ENCODE measurements at regions not wholly inside any gene's neighbourhood (a gene's known extent, or its start where the extent isn't known, plus 50 kb on each side); places are given as distances from the start of the nearest gene placed in this dataset.

DNA sequence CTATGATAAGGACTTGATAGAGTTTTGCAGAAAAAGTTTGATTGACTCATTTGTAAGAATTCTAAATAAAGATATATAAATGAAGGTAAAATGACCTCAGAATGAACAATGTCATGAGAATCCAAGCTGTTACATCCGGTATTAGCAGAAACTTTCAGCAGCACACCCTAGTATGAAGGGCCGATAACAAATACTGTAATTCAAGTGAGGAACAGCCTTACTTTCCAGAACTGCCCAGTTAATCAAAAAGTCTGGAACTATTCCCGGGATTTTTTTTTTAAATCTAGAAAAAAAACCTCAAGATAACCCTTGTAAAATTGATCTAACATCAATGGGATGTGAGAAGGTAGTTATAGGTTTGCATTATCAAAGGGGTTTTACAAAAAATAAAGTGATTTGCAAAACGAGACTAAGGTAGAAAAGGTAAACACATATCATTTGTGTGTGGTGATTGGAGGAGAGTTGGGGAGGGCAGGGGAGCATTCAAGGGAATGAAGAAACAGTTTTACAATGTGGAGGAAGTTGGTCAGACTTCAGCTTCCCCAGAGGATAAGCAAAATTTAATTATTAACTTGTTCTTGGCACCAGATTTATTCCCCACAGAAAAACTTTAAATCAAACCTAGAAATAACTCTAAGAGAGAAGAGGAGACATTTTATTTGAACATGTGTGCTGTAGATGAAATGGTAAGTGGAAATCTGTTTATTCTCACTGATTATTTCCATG, 75.9 kb upstream of the VCAM1 start:
- Histone ChIP-seq H3K9ac (ENCODE audit: extremely low read depth, low read length, poor library complexity, severe bottlenecking) (no peak overlapping the region), H3K36me3 (ENCODE audit: control insufficient read depth, insufficient read depth, low read length) (no peaks in the 10 kb centered on the region), H3K9me3 (ENCODE audit: control insufficient read depth, low read length) (peaks cover 38% of the 10 kb centered on the region), H3K27me3 (ENCODE audit: control insufficient read depth, insufficient read depth, low read length, poor library complexity, severe bottlenecking) (no peaks in the 10 kb centered on the region), H3K4me1 (ENCODE audit: control insufficient read depth, insufficient read depth, low read length) (no peaks in the 10 kb centered on the region), H3K27ac (ENCODE audit: low read depth, low read length) (no peak overlapping the region), H3K4me3 (ENCODE audit: low read length) (no peak overlapping the region)
- H3K27me3 Mint-ChIP-seq (ENCODE audit: insufficient read depth), result peaks cover 4% of the 10 kb centered on the region
- WGBS, 2 experiments (ENCODE audit: insufficient coverage in 1 of 2, insufficient read length in 1 of 2), result 89 to 90% methylated on average over 3 to 4 of the region's 4 CpGs
- DNase-seq, result no peak
- H3K36me3 Mint-ChIP-seq (ENCODE audit: low read depth), result no peaks in the 10 kb centered on the region
- TF ChIP-seq, protein P1, sequence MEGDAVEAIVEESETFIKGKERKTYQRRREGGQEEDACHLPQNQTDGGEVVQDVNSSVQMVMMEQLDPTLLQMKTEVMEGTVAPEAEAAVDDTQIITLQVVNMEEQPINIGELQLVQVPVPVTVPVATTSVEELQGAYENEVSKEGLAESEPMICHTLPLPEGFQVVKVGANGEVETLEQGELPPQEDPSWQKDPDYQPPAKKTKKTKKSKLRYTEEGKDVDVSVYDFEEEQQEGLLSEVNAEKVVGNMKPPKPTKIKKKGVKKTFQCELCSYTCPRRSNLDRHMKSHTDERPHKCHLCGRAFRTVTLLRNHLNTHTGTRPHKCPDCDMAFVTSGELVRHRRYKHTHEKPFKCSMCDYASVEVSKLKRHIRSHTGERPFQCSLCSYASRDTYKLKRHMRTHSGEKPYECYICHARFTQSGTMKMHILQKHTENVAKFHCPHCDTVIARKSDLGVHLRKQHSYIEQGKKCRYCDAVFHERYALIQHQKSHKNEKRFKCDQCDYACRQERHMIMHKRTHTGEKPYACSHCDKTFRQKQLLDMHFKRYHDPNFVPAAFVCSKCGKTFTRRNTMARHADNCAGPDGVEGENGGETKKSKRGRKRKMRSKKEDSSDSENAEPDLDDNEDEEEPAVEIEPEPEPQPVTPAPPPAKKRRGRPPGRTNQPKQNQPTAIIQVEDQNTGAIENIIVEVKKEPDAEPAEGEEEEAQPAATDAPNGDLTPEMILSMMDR (conservative IDR thresholded peaks at IDR 0.05), result no peak
- no peak overlapping the region for H3K27ac Mint-ChIP-seq
- peaks cover 11% of the 10 kb centered on the region for H3K4me1 Mint-ChIP-seq
- H3K4me3 Mint-ChIP-seq, result no peak overlapping the region
- H3K9me3 Mint-ChIP-seq, result peaks cover 6% of the 10 kb centered on the region

DNA sequence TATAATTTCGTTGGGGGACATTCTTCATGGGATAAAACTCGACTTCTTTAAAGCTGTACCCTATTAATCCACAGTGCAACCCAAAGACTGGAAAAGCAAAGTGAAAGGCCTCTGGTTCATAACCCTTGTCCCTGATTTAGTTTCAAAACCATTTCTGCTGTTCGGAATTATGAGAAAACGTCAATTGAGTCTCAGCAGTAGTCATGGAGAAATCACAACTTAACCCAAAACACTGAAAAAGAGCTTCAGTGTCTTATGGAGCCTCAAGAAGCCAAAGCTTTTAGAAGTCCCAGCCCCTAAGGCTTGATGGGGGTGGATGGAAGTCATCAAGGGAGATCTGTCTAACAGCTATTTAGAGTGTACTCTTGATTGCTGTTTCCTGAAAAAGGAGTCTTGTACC, 73.5 kb upstream of the VCAM1 start:
- TF ChIP-seq, protein P1 (conservative IDR thresholded peaks at IDR 0.05), result no peak
- Mint-ChIP-seq H3K36me3 (ENCODE audit: low read depth) (no peaks in the 10 kb centered on the region), H3K4me3 (no peak overlapping the region), H3K4me1 (peaks cover 13% of the 10 kb centered on the region), H3K27ac (no peak overlapping the region), H3K27me3 (ENCODE audit: insufficient read depth) (peaks cover 13% of the 10 kb centered on the region), H3K9me3 (peaks cover 21% of the 10 kb centered on the region)
- WGBS, 2 experiments (ENCODE audit: insufficient coverage in 1 of 2, insufficient read length in 1 of 2), result 80 to 84% methylated on average over 4 of the region's 4 CpGs
- no peak for DNase-seq
- Histone ChIP-seq H3K9me3 (ENCODE audit: control insufficient read depth, low read length) (peaks cover 46% of the 10 kb centered on the region), H3K27ac (ENCODE audit: low read depth, low read length) (no peak overlapping the region), H3K9ac (ENCODE audit: extremely low read depth, low read length, poor library complexity, severe bottlenecking) (no peak overlapping the region), H3K27me3 (ENCODE audit: control insufficient read depth, insufficient read depth, low read length, poor library complexity, severe bottlenecking) (no peaks in the 10 kb centered on the region), H3K4me1 (ENCODE audit: control insufficient read depth, insufficient read depth, low read length) (peaks cover 2% of the 10 kb centered on the region), H3K4me3 (ENCODE audit: low read length) (peak overlapping the region; percentile 51), H3K36me3 (ENCODE audit: control insufficient read depth, insufficient read depth, low read length) (peaks cover 5% of the 10 kb centered on the region)

DNA sequence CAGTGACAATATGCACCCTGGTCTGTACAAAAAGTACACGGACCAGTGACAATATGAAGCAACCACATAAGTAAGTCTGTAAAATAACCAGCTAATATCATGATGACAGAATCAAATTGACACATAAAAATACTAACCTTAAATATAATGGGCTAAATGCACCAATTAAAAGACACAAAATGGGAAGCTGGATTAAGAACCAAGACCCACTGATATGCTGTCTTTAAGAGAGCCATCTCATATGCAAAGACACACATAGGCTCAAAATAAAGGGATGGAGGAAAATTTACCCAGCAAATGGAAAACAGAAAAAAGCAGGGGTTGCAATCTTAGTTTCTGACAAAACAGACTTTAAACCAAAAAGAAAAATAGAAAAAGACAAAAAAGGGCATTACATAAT, 70.4 kb upstream of the VCAM1 start:
- Mint-ChIP-seq H3K4me3 (no peak overlapping the region), H3K36me3 (ENCODE audit: low read depth) (no peaks in the 10 kb centered on the region), H3K9me3 (peaks cover 32% of the 10 kb centered on the region), H3K27me3 (ENCODE audit: insufficient read depth) (peaks cover 13% of the 10 kb centered on the region), H3K27ac (no peak overlapping the region), H3K4me1 (peaks cover 21% of the 10 kb centered on the region)
- TF ChIP-seq, protein P1 (conservative IDR thresholded peaks at IDR 0.05), result no peak
- peak overlapping the region; percentile 72 for H3K4me3 ChIP-seq (ENCODE audit: low read length)
- no peak overlapping the region for H3K9ac ChIP-seq (ENCODE audit: extremely low read depth, low read length, poor library complexity, severe bottlenecking)
- DNase-seq, result no peak
- H3K27me3 ChIP-seq (ENCODE audit: control insufficient read depth, insufficient read depth, low read length, poor library complexity, severe bottlenecking), result no peaks in the 10 kb centered on the region
- peaks cover 55% of the 10 kb centered on the region for H3K9me3 ChIP-seq (ENCODE audit: control insufficient read depth, low read length)
- peaks cover 5% of the 10 kb centered on the region for H3K4me1 ChIP-seq (ENCODE audit: control insufficient read depth, insufficient read depth, low read length)
- WGBS, 2 experiments (ENCODE audit: insufficient coverage in 1 of 2, insufficient read length in 1 of 2), result 88 to 100% methylated on average over 1 of the region's 1 CpG
- peaks cover 5% of the 10 kb centered on the region for H3K36me3 ChIP-seq (ENCODE audit: control insufficient read depth, insufficient read depth, low read length)
- no peak overlapping the region for H3K27ac ChIP-seq (ENCODE audit: low read depth, low read length)
